Mammary epithelial cell (primary cell): ENCODE measurements at regions not wholly inside any gene's neighbourhood (a gene's known extent, or its start where the extent isn't known, plus 50 kb on each side); places are given as distances from the start of the nearest gene placed in this dataset.

ENCODE experiments used
- EZH2 ChIP-seq: IDR thresholded peaks from 2 replicates; pipeline ENCODE4 v1.6.1; 2012; ENCODE audit warnings: low read length, inconsistent platforms, borderline replicate concordance
- TF ChIP-seq, protein P1 (sequence below), 2 donors: IDR thresholded peaks in 1 of 2; conservative IDR thresholded peaks in 1 of 2; 2 replicates each; pipeline ENCODE4 v1.5.1; 2011 to 2012; ENCODE audit warnings: inconsistent platforms in 2 of 2, low read length in 2 of 2, mild to moderate bottlenecking in 2 of 2, control low read depth in 1 of 2, low read depth in 1 of 2; ENCODE audit not compliant: insufficient read depth in 1 of 2; ENCODE audit errors: extremely low read depth in 1 of 2

GRCh38 chr15:24878153-24878552 is 76.6 kb upstream of the SNRPN start:
- TF ChIP-seq, protein P1, sequence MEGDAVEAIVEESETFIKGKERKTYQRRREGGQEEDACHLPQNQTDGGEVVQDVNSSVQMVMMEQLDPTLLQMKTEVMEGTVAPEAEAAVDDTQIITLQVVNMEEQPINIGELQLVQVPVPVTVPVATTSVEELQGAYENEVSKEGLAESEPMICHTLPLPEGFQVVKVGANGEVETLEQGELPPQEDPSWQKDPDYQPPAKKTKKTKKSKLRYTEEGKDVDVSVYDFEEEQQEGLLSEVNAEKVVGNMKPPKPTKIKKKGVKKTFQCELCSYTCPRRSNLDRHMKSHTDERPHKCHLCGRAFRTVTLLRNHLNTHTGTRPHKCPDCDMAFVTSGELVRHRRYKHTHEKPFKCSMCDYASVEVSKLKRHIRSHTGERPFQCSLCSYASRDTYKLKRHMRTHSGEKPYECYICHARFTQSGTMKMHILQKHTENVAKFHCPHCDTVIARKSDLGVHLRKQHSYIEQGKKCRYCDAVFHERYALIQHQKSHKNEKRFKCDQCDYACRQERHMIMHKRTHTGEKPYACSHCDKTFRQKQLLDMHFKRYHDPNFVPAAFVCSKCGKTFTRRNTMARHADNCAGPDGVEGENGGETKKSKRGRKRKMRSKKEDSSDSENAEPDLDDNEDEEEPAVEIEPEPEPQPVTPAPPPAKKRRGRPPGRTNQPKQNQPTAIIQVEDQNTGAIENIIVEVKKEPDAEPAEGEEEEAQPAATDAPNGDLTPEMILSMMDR (conservative IDR thresholded peaks at IDR 0.05 in 1 of 2, IDR thresholded peaks at IDR 0.05 in 1 of 2; ENCODE audit: extremely low read depth in 1 of 2, insufficient read depth in 1 of 2, low read depth in 1 of 2, low read length in 2 of 2), result no peak
- no peak for TF ChIP-seq EZH2
